ENCODE measurements at regions not wholly inside any gene's neighbourhood (a gene's known extent, or its start where the extent isn't known, plus 50 kb on each side); places are given as distances from the start of the nearest gene placed in this dataset.

GRCh38 chr11:112685111-112685510 is 276.1 kb upstream of the NCAM1 start:
- no peaks in the 10 kb centered on the region for H3K4me1 ChIP-seq (ENCODE audit: control insufficient read depth, low read length)
- H3K9me2 ChIP-seq (replicated peaks; ENCODE audit: control insufficient read depth, low read length) = no peaks in the 10 kb centered on the region
- H3K27ac ChIP-seq (ENCODE audit: low read depth, low read length) = no peak overlapping the region
- no peak for TF ChIP-seq CTCF (IDR thresholded peaks at IDR 0.05; ENCODE audit: low read depth, low read length, poor library complexity, severe bottlenecking)
- TF ChIP-seq EZH2phosphoT487 (IDR thresholded peaks at IDR 0.05; ENCODE audit: borderline replicate concordance, low read length) = no peak
- no peaks in the 10 kb centered on the region for H4K20me1 ChIP-seq (ENCODE audit: control insufficient read depth, insufficient read depth, low read depth, low read length)
- H3K4me2 ChIP-seq (ENCODE audit: low read length) = no peak overlapping the region
- H3K9me3 ChIP-seq (ENCODE audit: control insufficient read depth, insufficient read depth, low read length) = no peaks in the 10 kb centered on the region
- H3K36me3 ChIP-seq (ENCODE audit: control insufficient read depth, low read length) = no peaks in the 10 kb centered on the region
- H3F3A ChIP-seq (ENCODE audit: control insufficient read depth, insufficient read depth) = no peaks in the 10 kb centered on the region
- H3K79me2 ChIP-seq (ENCODE audit: control insufficient read depth, low read length) = no peaks in the 10 kb centered on the region
- H3K27me3 ChIP-seq (ENCODE audit: control insufficient read depth, low read length) = no peaks in the 10 kb centered on the region
- no peak overlapping the region for H3K4me3 ChIP-seq (ENCODE audit: low read length)

DNA sequence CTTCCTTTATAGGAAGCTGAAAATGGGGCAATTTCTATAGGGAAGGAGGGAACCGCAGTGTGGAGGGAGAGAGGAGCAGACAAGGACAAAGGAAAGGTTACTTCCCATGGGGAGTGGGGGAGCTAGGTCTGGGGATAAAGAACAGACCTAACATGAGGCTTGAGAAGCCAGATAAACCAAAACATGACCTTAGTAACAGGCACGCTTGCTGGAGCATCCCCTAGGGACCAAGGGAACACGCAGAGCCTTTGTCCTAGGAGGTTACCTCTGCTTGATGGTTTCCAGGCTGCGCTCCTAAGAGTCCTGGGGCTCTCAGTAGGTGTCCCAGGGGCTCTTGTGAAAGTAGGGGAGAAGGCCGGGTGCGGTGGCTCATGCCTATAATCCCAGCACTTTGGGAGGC is 271.4 kb upstream of the NCAM1 start:
- Histone ChIP-seq H4K20me1 (ENCODE audit: control insufficient read depth, insufficient read depth, low read depth, low read length) (no peaks in the 10 kb centered on the region), H3K79me2 (ENCODE audit: control insufficient read depth, low read length) (no peaks in the 10 kb centered on the region), H3K27ac (ENCODE audit: low read depth, low read length) (no peak overlapping the region), H3K9me2 (replicated peaks; ENCODE audit: control insufficient read depth, low read length) (no peaks in the 10 kb centered on the region), H3K4me3 (ENCODE audit: low read length) (no peak overlapping the region), H3F3A (ENCODE audit: control insufficient read depth, insufficient read depth) (no peaks in the 10 kb centered on the region), H3K4me2 (ENCODE audit: low read length) (no peak overlapping the region), H3K4me1 (ENCODE audit: control insufficient read depth, low read length) (no peaks in the 10 kb centered on the region), H3K36me3 (ENCODE audit: control insufficient read depth, low read length) (no peaks in the 10 kb centered on the region), H3K9me3 (ENCODE audit: control insufficient read depth, insufficient read depth, low read length) (no peaks in the 10 kb centered on the region), H3K27me3 (ENCODE audit: control insufficient read depth, low read length) (no peaks in the 10 kb centered on the region)
- no peak for TF ChIP-seq EZH2phosphoT487 (IDR thresholded peaks at IDR 0.05; ENCODE audit: borderline replicate concordance, low read length)
- TF ChIP-seq CTCF (IDR thresholded peaks at IDR 0.05; ENCODE audit: low read depth, low read length, poor library complexity, severe bottlenecking) = no peak

DNA sequence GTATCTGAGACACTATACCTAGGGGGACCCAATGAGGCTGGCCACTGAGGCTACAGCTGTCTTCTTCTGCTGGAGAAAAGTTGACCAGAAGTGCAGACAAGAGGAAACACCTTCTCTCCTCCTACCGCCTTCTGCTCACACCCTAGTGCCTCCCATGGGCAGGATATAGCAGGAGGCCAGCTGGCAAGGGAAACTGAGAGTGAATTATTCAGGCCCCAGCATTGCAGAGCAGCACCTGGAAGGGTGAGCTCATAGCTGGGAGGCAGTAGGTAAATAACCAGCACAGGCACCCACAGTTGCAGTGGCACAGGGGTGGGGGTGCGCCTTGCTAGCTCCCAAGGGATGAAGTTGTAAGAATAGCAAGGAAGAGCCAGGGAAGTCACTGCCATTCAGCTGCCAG is 267.4 kb upstream of the NCAM1 start:
- Histone ChIP-seq H3K4me2 (ENCODE audit: low read length) (no peak overlapping the region), H3K36me3 (ENCODE audit: control insufficient read depth, low read length) (no peaks in the 10 kb centered on the region), H3K79me2 (ENCODE audit: control insufficient read depth, low read length) (no peaks in the 10 kb centered on the region), H3K4me1 (ENCODE audit: control insufficient read depth, low read length) (no peaks in the 10 kb centered on the region), H3F3A (ENCODE audit: control insufficient read depth, insufficient read depth) (no peaks in the 10 kb centered on the region), H3K27me3 (ENCODE audit: control insufficient read depth, low read length) (no peaks in the 10 kb centered on the region), H3K27ac (ENCODE audit: low read depth, low read length) (no peak overlapping the region), H3K9me2 (replicated peaks; ENCODE audit: control insufficient read depth, low read length) (no peaks in the 10 kb centered on the region), H4K20me1 (ENCODE audit: control insufficient read depth, insufficient read depth, low read depth, low read length) (no peaks in the 10 kb centered on the region), H3K4me3 (ENCODE audit: low read length) (no peak overlapping the region), H3K9me3 (ENCODE audit: control insufficient read depth, insufficient read depth, low read length) (no peaks in the 10 kb centered on the region)
- no peak for TF ChIP-seq EZH2phosphoT487 (IDR thresholded peaks at IDR 0.05; ENCODE audit: borderline replicate concordance, low read length)
- no peak for TF ChIP-seq CTCF (IDR thresholded peaks at IDR 0.05; ENCODE audit: low read depth, low read length, poor library complexity, severe bottlenecking)

DNA sequence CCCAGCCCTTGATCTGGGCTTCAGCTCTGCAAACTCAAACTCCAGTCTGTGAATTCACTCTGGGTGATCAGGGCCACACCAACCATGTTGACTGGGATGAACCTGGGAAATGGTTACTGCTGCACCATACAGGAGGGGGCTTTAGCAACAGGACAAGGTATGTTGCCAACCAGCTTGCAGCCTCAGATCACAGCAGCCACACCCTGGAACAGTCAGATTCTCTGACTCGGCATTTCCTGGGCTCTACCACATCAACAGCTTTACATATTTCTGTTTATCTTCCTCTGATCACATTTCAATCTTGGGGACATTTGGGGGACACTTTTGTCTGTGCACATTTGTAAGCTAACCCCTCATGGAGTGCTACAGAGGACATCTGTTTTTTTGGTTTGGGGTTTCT is 267.0 kb upstream of the NCAM1 start:
- H3K36me3 ChIP-seq (ENCODE audit: control insufficient read depth, low read length) = no peaks in the 10 kb centered on the region
- no peaks in the 10 kb centered on the region for H3K79me2 ChIP-seq (ENCODE audit: control insufficient read depth, low read length)
- no peaks in the 10 kb centered on the region for H3K4me1 ChIP-seq (ENCODE audit: control insufficient read depth, low read length)
- H3K4me2 ChIP-seq (ENCODE audit: low read length) = no peak overlapping the region
- H3F3A ChIP-seq (ENCODE audit: control insufficient read depth, insufficient read depth) = no peaks in the 10 kb centered on the region
- no peak overlapping the region for H3K4me3 ChIP-seq (ENCODE audit: low read length)
- H3K27me3 ChIP-seq (ENCODE audit: control insufficient read depth, low read length) = no peaks in the 10 kb centered on the region
- no peaks in the 10 kb centered on the region for H4K20me1 ChIP-seq (ENCODE audit: control insufficient read depth, insufficient read depth, low read depth, low read length)
- TF ChIP-seq EZH2phosphoT487 (IDR thresholded peaks at IDR 0.05; ENCODE audit: borderline replicate concordance, low read length) (no peak), CTCF (IDR thresholded peaks at IDR 0.05; ENCODE audit: low read depth, low read length, poor library complexity, severe bottlenecking) (no peak)
- H3K9me2 ChIP-seq (replicated peaks; ENCODE audit: control insufficient read depth, low read length) = no peaks in the 10 kb centered on the region
- no peaks in the 10 kb centered on the region for H3K9me3 ChIP-seq (ENCODE audit: control insufficient read depth, insufficient read depth, low read length)
- H3K27ac ChIP-seq (ENCODE audit: low read depth, low read length) = no peak overlapping the region

Data from DOHH2 (cell line).